ENCODE measurements at regions not wholly inside any gene's neighbourhood (a gene's known extent, or its start where the extent isn't known, plus 50 kb on each side); places are given as distances from the start of the nearest gene placed in this dataset.
A peak's percentile ranks its signal among the peaks of the same experiment; 100 is the strongest.

DNA sequence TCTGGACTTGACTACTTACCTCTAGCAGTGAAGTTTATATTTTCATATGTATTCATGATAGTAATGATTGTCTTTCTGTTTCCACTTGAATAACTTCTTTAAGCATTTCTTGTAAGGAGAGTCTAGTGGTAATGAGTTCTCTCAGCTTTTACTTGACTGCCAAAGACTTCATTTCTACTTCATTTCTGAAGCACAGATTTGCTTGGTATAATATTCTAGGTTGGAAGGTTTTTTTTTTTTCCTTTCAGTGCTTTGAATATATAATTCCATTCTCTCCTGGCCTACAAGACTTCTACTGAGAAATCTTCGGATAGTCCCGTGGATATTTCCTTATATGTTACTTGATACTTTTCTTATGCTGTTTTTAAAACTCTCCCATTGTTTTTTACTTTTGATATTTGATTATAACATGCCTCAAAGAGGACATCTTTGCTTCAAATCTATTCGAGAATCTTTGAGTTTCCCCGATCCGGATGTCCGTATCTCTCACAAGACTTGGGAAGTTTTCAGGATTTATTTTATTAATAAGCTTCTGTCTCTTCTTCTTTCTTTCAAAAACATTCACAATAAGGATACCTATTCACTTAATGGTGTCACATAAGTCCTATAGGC, 1560.0 kb downstream of the PCDH9 start:
- Histone ChIP-seq H3K27me3 (ENCODE audit: insufficient read depth, low read length) (no peaks in the 10 kb centered on the region), H3K36me3 (ENCODE audit: insufficient read depth, low read length) (no peaks in the 10 kb centered on the region), H3K4me3 (ENCODE audit: low read depth, low read length) (no peak overlapping the region), H2AFZ (ENCODE audit: low read length, unreplicated experiment) (no peak overlapping the region), H3K4me1 (ENCODE audit: control insufficient read depth, insufficient read depth, low read length, unreplicated experiment) (no peaks in the 10 kb centered on the region), H3K79me2 (ENCODE audit: control insufficient read depth, insufficient read depth, low read length, unreplicated experiment) (no peaks in the 10 kb centered on the region), H3K27ac (ENCODE audit: low read depth, low read length) (no peak overlapping the region)

DNA sequence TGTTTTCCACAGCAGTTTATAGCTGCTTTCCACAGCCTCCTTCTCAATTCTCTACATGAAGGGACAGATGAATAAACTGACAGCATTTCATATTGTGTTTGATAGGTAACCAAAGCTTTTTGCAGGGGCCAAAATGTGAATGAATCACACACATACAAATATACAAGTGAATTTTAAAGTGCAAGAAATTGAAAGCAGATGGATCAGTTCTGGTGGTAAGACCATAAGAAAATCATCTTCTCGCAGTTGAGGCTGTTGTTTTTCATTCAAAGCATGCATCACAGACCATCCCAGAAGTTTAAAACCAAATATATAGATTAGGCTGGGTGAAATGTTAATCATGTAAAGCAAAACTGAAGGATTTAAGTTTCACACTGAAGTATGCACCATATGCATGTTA, 1569.4 kb downstream of the PCDH9 start:
- Histone ChIP-seq H3K79me2 (ENCODE audit: control insufficient read depth, insufficient read depth, low read length, unreplicated experiment) (no peaks in the 10 kb centered on the region), H3K4me1 (ENCODE audit: control insufficient read depth, insufficient read depth, low read length, unreplicated experiment) (no peaks in the 10 kb centered on the region), H3K27ac (ENCODE audit: low read depth, low read length) (no peak overlapping the region), H3K4me3 (ENCODE audit: low read depth, low read length) (no peak overlapping the region), H3K27me3 (ENCODE audit: insufficient read depth, low read length) (no peaks in the 10 kb centered on the region), H2AFZ (ENCODE audit: low read length, unreplicated experiment) (no peak overlapping the region), H3K36me3 (ENCODE audit: insufficient read depth, low read length) (no peaks in the 10 kb centered on the region)

DNA sequence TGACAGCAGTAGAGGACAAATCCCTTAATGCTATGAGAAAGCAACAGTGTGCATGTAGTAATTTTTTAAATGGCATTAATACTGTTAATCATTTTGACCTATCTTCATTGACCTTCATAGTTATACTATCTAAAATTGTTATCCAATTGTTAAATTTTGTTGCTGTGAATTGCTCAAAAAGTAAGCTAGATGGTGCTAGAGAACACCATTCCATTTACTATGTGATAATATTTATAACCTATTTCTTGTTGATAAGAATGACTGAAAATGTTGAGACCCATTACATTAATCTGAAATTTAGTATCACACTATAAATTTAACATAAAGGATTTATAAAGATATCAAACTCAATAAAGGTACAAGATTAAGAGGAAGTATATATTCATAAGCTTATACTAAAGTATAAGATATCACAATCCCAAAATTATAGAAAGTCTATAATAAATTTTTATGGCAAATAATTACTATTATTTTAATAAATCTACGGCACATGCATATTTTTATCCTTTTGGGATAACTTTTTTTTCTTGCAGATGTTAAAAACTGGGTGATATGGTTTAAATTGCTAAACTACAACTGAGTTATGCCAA, 1573.3 kb downstream of the PCDH9 start:
- H3K4me1 ChIP-seq (ENCODE audit: control insufficient read depth, insufficient read depth, low read length, unreplicated experiment), result no peaks in the 10 kb centered on the region
- no peak overlapping the region for H3K27ac ChIP-seq (ENCODE audit: low read depth, low read length)
- no peaks in the 10 kb centered on the region for H3K79me2 ChIP-seq (ENCODE audit: control insufficient read depth, insufficient read depth, low read length, unreplicated experiment)
- H3K36me3 ChIP-seq (ENCODE audit: insufficient read depth, low read length), result no peaks in the 10 kb centered on the region
- no peak overlapping the region for H2AFZ ChIP-seq (ENCODE audit: low read length, unreplicated experiment)
- no peak overlapping the region for H3K4me3 ChIP-seq (ENCODE audit: low read depth, low read length)
- H3K27me3 ChIP-seq (ENCODE audit: insufficient read depth, low read length), result no peaks in the 10 kb centered on the region

DNA sequence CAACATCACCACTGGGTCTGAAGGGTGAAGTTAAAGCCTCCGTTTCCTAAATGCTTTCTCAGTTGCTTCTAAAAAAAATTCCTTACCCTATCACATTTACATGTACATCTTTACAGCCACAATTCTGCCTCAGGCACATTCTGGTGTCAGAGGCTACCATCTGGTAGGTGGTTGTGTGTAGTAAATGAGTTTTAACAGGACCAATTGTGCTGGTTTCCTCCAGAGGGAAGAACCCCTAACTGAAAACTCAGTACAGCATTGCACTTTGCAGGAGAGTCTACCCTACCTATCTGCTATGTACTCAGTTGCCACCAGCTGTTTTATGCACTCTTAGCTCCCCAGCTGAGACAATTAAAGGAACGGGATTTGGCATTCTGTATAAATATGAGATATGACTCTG, 1576.5 kb downstream of the PCDH9 start:
- H3K36me3 ChIP-seq (ENCODE audit: insufficient read depth, low read length), result no peaks in the 10 kb centered on the region
- H3K4me1 ChIP-seq (ENCODE audit: control insufficient read depth, insufficient read depth, low read length, unreplicated experiment), result no peaks in the 10 kb centered on the region
- H2AFZ ChIP-seq (ENCODE audit: low read length, unreplicated experiment), result no peak overlapping the region
- no peak overlapping the region for H3K4me3 ChIP-seq (ENCODE audit: low read depth, low read length)
- H3K27ac ChIP-seq (ENCODE audit: low read depth, low read length), result no peak overlapping the region
- no peaks in the 10 kb centered on the region for H3K27me3 ChIP-seq (ENCODE audit: insufficient read depth, low read length)
- no peaks in the 10 kb centered on the region for H3K79me2 ChIP-seq (ENCODE audit: control insufficient read depth, insufficient read depth, low read length, unreplicated experiment)

DNA sequence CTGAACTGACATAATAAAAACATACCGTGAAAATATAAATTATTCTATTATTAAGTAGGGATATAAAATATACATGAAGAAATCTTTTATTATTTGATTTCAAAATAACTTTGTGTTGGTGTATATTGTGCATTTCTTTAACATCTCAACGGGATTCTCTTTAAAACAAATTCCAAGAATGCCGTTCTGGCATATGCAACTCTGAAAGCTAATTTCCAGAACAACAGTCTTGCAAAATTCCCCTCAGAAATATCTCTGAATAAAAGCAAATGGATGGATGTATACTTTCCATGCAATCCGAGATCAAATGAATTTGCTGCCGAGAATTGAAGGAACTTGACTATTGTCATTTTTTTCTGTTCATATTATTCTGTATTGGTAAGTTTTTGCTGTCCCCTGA, 1579.8 kb downstream of the PCDH9 start:
- H3K4me3 ChIP-seq (ENCODE audit: low read depth, low read length), result no peak overlapping the region
- H3K27ac ChIP-seq (ENCODE audit: low read depth, low read length), result no peak overlapping the region
- no peaks in the 10 kb centered on the region for H3K36me3 ChIP-seq (ENCODE audit: insufficient read depth, low read length)
- no peaks in the 10 kb centered on the region for H3K79me2 ChIP-seq (ENCODE audit: control insufficient read depth, insufficient read depth, low read length, unreplicated experiment)
- no peak overlapping the region for H2AFZ ChIP-seq (ENCODE audit: low read length, unreplicated experiment)
- H3K4me1 ChIP-seq (ENCODE audit: control insufficient read depth, insufficient read depth, low read length, unreplicated experiment), result no peaks in the 10 kb centered on the region
- H3K27me3 ChIP-seq (ENCODE audit: insufficient read depth, low read length), result no peaks in the 10 kb centered on the region

DNA sequence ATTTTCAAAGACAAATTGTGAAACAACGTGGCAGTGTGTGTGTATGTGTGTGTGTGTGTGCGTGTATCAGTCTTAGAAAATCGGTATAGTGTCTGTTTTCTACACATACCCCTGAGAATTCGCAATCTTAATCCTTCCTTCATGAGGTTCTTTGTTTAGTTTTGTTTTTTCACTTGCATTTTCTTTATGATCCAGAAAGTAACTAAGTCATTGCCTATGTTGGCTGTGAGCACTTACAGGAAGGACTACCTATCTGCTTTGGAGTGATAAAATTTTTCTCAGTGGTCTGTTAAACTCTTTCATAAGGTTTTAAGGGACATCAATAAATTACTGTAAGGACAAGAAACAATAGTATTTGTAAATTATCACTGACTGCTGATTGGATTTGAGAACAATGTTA, 1587.1 kb downstream of the PCDH9 start:
- no peaks in the 10 kb centered on the region for H3K4me1 ChIP-seq (ENCODE audit: control insufficient read depth, insufficient read depth, low read length, unreplicated experiment)
- no peak overlapping the region for H3K27ac ChIP-seq (ENCODE audit: low read depth, low read length)
- no peaks in the 10 kb centered on the region for H3K36me3 ChIP-seq (ENCODE audit: insufficient read depth, low read length)
- peak overlapping the region; percentile 3 for H2AFZ ChIP-seq (ENCODE audit: low read length, unreplicated experiment)
- no peak overlapping the region for H3K4me3 ChIP-seq (ENCODE audit: low read depth, low read length)
- H3K79me2 ChIP-seq (ENCODE audit: control insufficient read depth, insufficient read depth, low read length, unreplicated experiment), result no peaks in the 10 kb centered on the region
- H3K27me3 ChIP-seq (ENCODE audit: insufficient read depth, low read length), result no peaks in the 10 kb centered on the region

DNA sequence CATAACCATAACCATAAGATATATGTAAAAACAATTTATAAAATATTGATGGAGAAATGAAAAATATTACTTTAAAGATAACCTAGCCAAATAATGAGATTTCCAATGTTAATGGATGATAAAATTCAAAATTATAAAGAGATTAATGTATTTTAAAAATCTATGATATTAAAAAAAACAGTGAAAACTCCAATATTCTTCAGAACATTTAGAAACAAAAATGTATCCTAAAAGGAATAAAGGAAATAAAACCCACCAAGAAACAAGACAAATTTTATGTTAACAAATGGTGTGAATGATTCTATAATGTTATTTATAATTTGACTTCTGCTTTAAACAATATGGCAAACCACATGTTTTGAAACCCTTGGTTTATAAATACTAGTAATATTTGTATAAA, 1587.8 kb downstream of the PCDH9 start:
- no peaks in the 10 kb centered on the region for H3K36me3 ChIP-seq (ENCODE audit: insufficient read depth, low read length)
- no peak overlapping the region for H3K4me3 ChIP-seq (ENCODE audit: low read depth, low read length)
- no peaks in the 10 kb centered on the region for H3K4me1 ChIP-seq (ENCODE audit: control insufficient read depth, insufficient read depth, low read length, unreplicated experiment)
- peak overlapping the region; percentile 3 for H2AFZ ChIP-seq (ENCODE audit: low read length, unreplicated experiment)
- H3K27ac ChIP-seq (ENCODE audit: low read depth, low read length), result no peak overlapping the region
- no peaks in the 10 kb centered on the region for H3K27me3 ChIP-seq (ENCODE audit: insufficient read depth, low read length)
- H3K79me2 ChIP-seq (ENCODE audit: control insufficient read depth, insufficient read depth, low read length, unreplicated experiment), result no peaks in the 10 kb centered on the region

DNA sequence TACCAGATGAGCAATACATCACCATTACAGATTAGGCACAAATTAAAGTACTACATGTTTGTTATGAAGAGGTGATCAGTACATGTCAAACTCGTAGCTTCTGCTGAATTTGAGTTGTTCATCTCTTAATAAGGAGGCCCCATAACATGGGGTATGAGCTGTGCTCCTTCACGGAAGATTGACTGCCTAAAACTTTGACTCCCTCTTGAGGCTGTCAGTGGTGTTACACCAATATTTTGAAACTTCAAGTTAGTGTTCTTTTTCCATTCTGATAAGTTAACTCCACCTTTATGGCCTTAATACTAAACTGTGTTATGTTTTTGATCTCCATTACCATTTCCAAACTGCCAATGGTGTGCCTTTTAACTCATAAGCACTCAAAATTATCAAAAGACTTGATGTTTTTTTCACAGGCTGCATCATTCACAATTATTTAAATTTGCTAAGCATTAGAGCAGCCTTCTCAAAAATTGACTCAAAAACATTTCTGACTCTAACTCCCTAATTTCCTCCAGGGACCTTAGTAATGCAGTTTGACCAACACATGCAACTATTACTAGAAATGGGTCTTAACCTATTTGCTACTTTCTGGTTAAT, 1591.5 kb downstream of the PCDH9 start:
- Histone ChIP-seq H3K4me1 (ENCODE audit: control insufficient read depth, insufficient read depth, low read length, unreplicated experiment) (no peaks in the 10 kb centered on the region), H3K27ac (ENCODE audit: low read depth, low read length) (no peak overlapping the region), H3K79me2 (ENCODE audit: control insufficient read depth, insufficient read depth, low read length, unreplicated experiment) (no peaks in the 10 kb centered on the region), H3K36me3 (ENCODE audit: insufficient read depth, low read length) (no peaks in the 10 kb centered on the region), H2AFZ (ENCODE audit: low read length, unreplicated experiment) (no peak overlapping the region), H3K27me3 (ENCODE audit: insufficient read depth, low read length) (no peaks in the 10 kb centered on the region), H3K4me3 (ENCODE audit: low read depth, low read length) (no peak overlapping the region)

DNA sequence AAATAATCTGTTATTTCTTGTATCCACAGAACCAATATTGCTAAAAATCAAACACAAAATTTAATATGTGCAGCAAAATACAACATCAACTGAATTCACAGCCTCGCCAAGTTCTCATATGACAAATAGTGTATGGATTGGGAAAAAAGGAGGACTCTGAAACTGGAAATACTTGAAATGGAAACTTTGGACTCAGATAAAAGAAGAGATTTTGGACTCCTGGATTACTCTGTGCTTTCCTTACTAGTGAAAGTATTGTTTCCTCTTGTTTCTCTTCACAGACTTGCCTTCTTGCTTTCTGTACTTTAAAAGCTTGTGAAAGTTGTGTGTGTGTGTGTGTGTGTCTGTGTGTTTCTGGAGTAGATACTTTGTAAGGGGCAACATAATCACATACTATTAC, 1596.3 kb downstream of the PCDH9 start:
- Histone ChIP-seq H3K36me3 (ENCODE audit: insufficient read depth, low read length) (no peaks in the 10 kb centered on the region), H3K4me3 (ENCODE audit: low read depth, low read length) (no peak overlapping the region), H3K27me3 (ENCODE audit: insufficient read depth, low read length) (no peaks in the 10 kb centered on the region), H2AFZ (ENCODE audit: low read length, unreplicated experiment) (no peak overlapping the region), H3K27ac (ENCODE audit: low read depth, low read length) (no peak overlapping the region), H3K79me2 (ENCODE audit: control insufficient read depth, insufficient read depth, low read length, unreplicated experiment) (no peaks in the 10 kb centered on the region), H3K4me1 (ENCODE audit: control insufficient read depth, insufficient read depth, low read length, unreplicated experiment) (no peaks in the 10 kb centered on the region)

DNA sequence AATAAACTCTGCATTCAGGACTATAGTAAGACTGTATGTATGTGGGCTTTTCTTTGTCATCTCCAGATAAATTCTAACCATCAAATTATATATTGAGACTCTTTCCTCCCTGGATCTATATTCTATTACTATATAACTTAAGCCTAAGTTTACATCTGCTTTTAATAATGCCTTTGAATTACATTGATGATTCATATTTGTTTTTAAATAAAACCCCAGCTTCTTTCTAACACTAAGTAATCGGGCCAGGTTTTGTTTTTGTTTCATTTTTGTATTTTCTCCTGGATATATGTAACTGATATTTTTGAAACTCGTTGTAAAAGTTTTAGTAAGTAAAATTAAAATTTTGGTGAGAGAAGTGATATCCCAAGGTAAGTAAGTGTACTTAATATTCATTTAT, 1599.1 kb downstream of the PCDH9 start:
- Histone ChIP-seq H3K79me2 (ENCODE audit: control insufficient read depth, insufficient read depth, low read length, unreplicated experiment) (no peaks in the 10 kb centered on the region), H3K27ac (ENCODE audit: low read depth, low read length) (no peak overlapping the region), H3K27me3 (ENCODE audit: insufficient read depth, low read length) (no peaks in the 10 kb centered on the region), H3K36me3 (ENCODE audit: insufficient read depth, low read length) (no peaks in the 10 kb centered on the region), H2AFZ (ENCODE audit: low read length, unreplicated experiment) (peak overlapping the region; percentile 30), H3K4me3 (ENCODE audit: low read depth, low read length) (peak overlapping the region; percentile 43), H3K4me1 (ENCODE audit: control insufficient read depth, insufficient read depth, low read length, unreplicated experiment) (no peaks in the 10 kb centered on the region)

DNA sequence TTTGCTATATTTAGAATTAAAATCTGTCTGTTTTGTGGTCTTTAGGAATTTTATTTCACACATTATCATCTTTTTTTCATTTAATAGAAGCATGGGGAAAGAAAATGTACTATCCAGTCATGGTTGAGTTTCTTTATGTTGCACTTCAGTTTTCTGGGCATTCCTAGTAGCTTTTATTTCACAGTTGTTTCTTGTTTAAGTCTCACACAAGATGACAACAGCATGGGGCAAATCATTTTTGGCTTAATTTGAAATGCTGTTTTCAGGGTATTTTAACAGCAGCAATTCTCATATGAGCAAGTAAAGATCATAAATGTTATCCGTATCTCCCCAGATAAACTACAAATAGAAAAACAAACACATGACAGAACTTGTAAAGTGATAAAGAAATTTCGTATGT, 1600.2 kb downstream of the PCDH9 start:
- Histone ChIP-seq H3K4me3 (ENCODE audit: low read depth, low read length) (no peak overlapping the region), H3K79me2 (ENCODE audit: control insufficient read depth, insufficient read depth, low read length, unreplicated experiment) (no peaks in the 10 kb centered on the region), H3K27me3 (ENCODE audit: insufficient read depth, low read length) (no peaks in the 10 kb centered on the region), H3K36me3 (ENCODE audit: insufficient read depth, low read length) (no peaks in the 10 kb centered on the region), H3K27ac (ENCODE audit: low read depth, low read length) (no peak overlapping the region), H2AFZ (ENCODE audit: low read length, unreplicated experiment) (no peak overlapping the region), H3K4me1 (ENCODE audit: control insufficient read depth, insufficient read depth, low read length, unreplicated experiment) (no peaks in the 10 kb centered on the region)

Measured in ACC112 (cell line).